SK-N-SH treated with all-trans-retinoic acid at 6 μM for 48 hours (cell line): ENCODE measurements at regions not wholly inside any gene's neighbourhood (a gene's known extent, or its start where the extent isn't known, plus 50 kb on each side); places are given as distances from the start of the nearest gene placed in this dataset.
A peak's percentile ranks its signal among the peaks of the same experiment; 100 is the strongest.

Source experiments
- ATAC-seq: fragments of 200-7000 bp; cut with Tn5 transposase; 3 replicates; pipeline ENCODE4 v1.9.1; 2020; ENCODE audit warnings: mild to moderate bottlenecking, moderate library complexity
- ARNTL ChIP-seq: fragments of 450-650 bp; formaldehyde crosslinking; IDR thresholded peaks from 2 replicates; pipeline ENCODE4 v1.5.0; 2020; ENCODE audit warnings: low read depth, mild to moderate bottlenecking, moderate library complexity, borderline replicate concordance
- BACH2 ChIP-seq: fragments of 250-450 bp; sonication (Bioruptor Pico); IDR thresholded peaks from 2 replicates; pipeline ENCODE4 v1.9.0; 2021; ENCODE audit warnings: mild to moderate bottlenecking, borderline replicate concordance
- CSDC2 ChIP-seq: fragments of 250-450 bp; sonication (Bioruptor Pico); IDR thresholded peaks from 2 replicates; pipeline ENCODE4 v1.5.0; 2020; ENCODE audit warnings: mild to moderate bottlenecking, moderate library complexity
- ESRRG ChIP-seq: fragments of 250-450 bp; sonication (Bioruptor Pico); IDR thresholded peaks from 2 replicates; pipeline ENCODE4 v1.6.1; 2021; ENCODE audit warnings: mild to moderate bottlenecking
- GLIS3 ChIP-seq: fragments of 250-450 bp; sonication (Bioruptor Pico); IDR thresholded peaks from 2 replicates; pipeline ENCODE4 v1.5.0; 2020; ENCODE audit warnings: mild to moderate bottlenecking, moderate library complexity
- ISL1 ChIP-seq: fragments of 250-450 bp; sonication (Bioruptor Pico); IDR thresholded peaks from 2 replicates; pipeline ENCODE4 v2.1.2; 2022; ENCODE audit warnings: mild to moderate bottlenecking, moderate library complexity
- OSR1 ChIP-seq: fragments of 250-450 bp; sonication (Bioruptor Pico); IDR thresholded peaks from 2 replicates; pipeline ENCODE4 v1.8.0; 2022; ENCODE audit warnings: moderate library complexity, mild to moderate bottlenecking, inconsistent platforms
- PPARA ChIP-seq: fragments of 250-450 bp; sonication (Bioruptor Pico); IDR thresholded peaks from 2 replicates; pipeline ENCODE4 v1.5.0; 2020; ENCODE audit warnings: mild to moderate bottlenecking, borderline replicate concordance
- RARB ChIP-seq: fragments of 250-450 bp; sonication (Bioruptor Pico); IDR thresholded peaks from 2 replicates; pipeline ENCODE4 v1.8.0; 2021; ENCODE audit warnings: mild to moderate bottlenecking, moderate library complexity
- SNAI2 ChIP-seq: fragments of 250-450 bp; sonication (Bioruptor Pico); IDR thresholded peaks from 2 replicates; pipeline ENCODE4 v1.5.0; 2020; ENCODE audit warnings: mild to moderate bottlenecking, moderate library complexity
- TCF4 ChIP-seq: fragments of 250-450 bp; sonication (Bioruptor Pico); IDR thresholded peaks from 2 replicates; pipeline ENCODE4 v1.8.0; 2021; ENCODE audit warnings: mild to moderate bottlenecking, moderate library complexity, borderline replicate concordance
- ZC3H10 ChIP-seq: fragments of 250-450 bp; sonication (Bioruptor Pico); IDR thresholded peaks from 2 replicates; pipeline ENCODE4 v1.5.1; 2021; ENCODE audit warnings: mild to moderate bottlenecking, moderate library complexity
- ZFP3 ChIP-seq: fragments of 250-450 bp; sonication (Bioruptor Pico); IDR thresholded peaks from 2 replicates; pipeline ENCODE4 v1.5.0; 2020; ENCODE audit warnings: mild to moderate bottlenecking, moderate library complexity
- ZFP30 ChIP-seq: fragments of 450-650 bp; formaldehyde crosslinking; IDR thresholded peaks from 2 replicates; pipeline ENCODE4 v1.5.0; 2022; ENCODE audit warnings: mild to moderate bottlenecking, moderate library complexity
- ZNF565 ChIP-seq: fragments of 450-650 bp; formaldehyde crosslinking; conservative IDR thresholded peaks from 2 replicates; pipeline ENCODE4 v1.5.0; 2020; ENCODE audit warnings: low read depth, mild to moderate bottlenecking, moderate library complexity
- ZNF8 ChIP-seq: fragments of 450-650 bp; formaldehyde crosslinking; IDR thresholded peaks from 2 replicates; pipeline ENCODE4 v1.5.0; 2020; ENCODE audit warnings: mild to moderate bottlenecking, moderate library complexity
- TF ChIP-seq, protein P1 (sequence below): fragments of 250-450 bp; sonication (Bioruptor Pico); IDR thresholded peaks from 2 replicates; pipeline ENCODE4 v1.5.1; 2021; ENCODE audit warnings: mild to moderate bottlenecking, moderate library complexity
- TF ChIP-seq, protein P2 (sequence below): fragments of 250-450 bp; sonication (Bioruptor Pico); IDR thresholded peaks from 2 replicates; pipeline ENCODE4 v1.5.0; 2020; ENCODE audit warnings: mild to moderate bottlenecking, moderate library complexity
- TF ChIP-seq, protein P3 (sequence below): fragments of 250-450 bp; sonication (Bioruptor Pico); IDR thresholded peaks from 2 replicates; pipeline ENCODE4 v1.5.1; 2020; ENCODE audit warnings: low read depth, mild to moderate bottlenecking, moderate library complexity
- TF ChIP-seq, protein P4 (sequence below): fragments of 250-450 bp; sonication (Bioruptor Pico); IDR thresholded peaks from 2 replicates; pipeline ENCODE4 v1.8.0; 2021; ENCODE audit warnings: low read depth, mild to moderate bottlenecking, moderate library complexity, borderline replicate concordance

DNA sequence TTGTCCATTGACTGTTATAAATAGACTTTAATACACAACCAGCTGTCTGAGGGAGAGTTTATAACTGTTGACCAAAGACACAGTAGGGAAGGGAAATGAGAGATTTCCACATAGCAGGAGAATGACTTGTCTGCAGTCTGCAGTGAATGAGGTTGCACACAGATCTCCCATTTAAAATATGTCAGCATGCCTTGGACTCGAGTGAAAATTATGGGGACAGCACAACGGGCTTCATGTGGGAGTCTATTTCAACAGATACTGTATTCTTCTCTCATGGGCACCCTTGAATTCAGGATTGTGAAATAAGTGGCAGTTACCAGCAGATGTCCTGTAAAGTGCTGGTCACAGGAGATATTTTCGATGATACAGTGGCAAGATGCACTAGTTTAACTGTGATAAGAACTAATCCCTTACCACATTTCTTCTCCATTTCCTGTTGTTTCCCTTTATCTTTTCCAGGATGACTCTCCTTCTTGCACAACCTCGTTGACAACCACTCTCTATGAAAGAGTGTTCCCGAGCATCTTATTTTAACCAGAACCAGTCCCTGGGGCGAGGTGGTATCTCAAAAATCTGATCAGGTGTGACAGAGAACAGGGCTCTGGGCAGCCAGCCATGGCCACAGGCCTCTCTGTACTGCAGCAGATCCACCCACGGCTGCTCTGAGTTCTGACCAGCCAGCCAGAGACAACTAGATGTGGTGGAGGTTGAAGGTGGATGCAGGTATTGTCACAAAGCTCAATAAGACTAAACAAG lies 51.5 kb upstream of the MAP3K1 start:
- no peak for TF ChIP-seq ZC3H10 (CRISPR knock-in tag)
- no peak for TF ChIP-seq RARB (CRISPR knock-in tag)
- TF ChIP-seq ISL1, result peak; percentile 91
- no peak for TF ChIP-seq PPARA
- TF ChIP-seq TCF4 (CRISPR knock-in tag), result peak; percentile 98
- peak; percentile 76; the same call in 1 of the 2 replicates for TF ChIP-seq GLIS3
- TF ChIP-seq SNAI2 (CRISPR knock-in tag), result peak; percentile 56; the same call in 1 of the 2 replicates
- peak; percentile 23; the same call in 1 of the 2 replicates for TF ChIP-seq ZFP3 (CRISPR knock-in tag)
- TF ChIP-seq, protein P1, sequence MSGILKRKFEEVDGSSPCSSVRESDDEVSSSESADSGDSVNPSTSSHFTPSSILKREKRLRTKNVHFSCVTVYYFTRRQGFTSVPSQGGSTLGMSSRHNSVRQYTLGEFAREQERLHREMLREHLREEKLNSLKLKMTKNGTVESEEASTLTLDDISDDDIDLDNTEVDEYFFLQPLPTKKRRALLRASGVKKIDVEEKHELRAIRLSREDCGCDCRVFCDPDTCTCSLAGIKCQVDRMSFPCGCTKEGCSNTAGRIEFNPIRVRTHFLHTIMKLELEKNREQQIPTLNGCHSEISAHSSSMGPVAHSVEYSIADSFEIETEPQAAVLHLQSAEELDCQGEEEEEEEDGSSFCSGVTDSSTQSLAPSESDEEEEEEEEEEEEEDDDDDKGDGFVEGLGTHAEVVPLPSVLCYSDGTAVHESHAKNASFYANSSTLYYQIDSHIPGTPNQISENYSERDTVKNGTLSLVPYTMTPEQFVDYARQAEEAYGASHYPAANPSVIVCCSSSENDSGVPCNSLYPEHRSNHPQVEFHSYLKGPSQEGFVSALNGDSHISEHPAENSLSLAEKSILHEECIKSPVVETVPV, result peak; percentile 94
- TF ChIP-seq, protein P2, sequence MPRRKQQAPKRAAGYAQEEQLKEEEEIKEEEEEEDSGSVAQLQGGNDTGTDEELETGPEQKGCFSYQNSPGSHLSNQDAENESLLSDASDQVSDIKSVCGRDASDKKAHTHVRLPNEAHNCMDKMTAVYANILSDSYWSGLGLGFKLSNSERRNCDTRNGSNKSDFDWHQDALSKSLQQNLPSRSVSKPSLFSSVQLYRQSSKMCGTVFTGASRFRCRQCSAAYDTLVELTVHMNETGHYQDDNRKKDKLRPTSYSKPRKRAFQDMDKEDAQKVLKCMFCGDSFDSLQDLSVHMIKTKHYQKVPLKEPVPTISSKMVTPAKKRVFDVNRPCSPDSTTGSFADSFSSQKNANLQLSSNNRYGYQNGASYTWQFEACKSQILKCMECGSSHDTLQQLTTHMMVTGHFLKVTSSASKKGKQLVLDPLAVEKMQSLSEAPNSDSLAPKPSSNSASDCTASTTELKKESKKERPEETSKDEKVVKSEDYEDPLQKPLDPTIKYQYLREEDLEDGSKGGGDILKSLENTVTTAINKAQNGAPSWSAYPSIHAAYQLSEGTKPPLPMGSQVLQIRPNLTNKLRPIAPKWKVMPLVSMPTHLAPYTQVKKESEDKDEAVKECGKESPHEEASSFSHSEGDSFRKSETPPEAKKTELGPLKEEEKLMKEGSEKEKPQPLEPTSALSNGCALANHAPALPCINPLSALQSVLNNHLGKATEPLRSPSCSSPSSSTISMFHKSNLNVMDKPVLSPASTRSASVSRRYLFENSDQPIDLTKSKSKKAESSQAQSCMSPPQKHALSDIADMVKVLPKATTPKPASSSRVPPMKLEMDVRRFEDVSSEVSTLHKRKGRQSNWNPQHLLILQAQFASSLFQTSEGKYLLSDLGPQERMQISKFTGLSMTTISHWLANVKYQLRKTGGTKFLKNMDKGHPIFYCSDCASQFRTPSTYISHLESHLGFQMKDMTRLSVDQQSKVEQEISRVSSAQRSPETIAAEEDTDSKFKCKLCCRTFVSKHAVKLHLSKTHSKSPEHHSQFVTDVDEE (CRISPR knock-in tag), result peak; percentile 93
- ATAC-seq, result peak; percentile 83

DNA sequence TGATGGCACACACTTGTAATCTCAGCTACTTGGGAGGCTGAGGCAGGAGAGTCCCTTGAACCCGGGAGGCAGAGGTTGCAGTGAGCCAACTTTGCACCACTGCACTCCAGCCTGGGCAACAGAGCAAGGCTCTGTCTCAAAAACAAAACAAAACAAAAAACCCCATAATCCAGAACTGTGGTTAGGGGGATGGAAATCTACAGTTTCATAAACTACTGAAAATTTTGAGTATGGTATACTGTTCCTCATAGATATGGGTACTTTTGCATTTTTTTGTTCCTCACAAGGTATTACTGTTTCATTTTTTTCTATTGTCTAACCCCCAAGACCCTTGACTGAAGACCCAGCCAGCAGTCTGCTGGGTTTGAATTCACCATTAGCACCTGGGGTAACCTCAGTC lies 52.2 kb upstream of the MAP3K1 start:
- TF ChIP-seq, protein P2 (CRISPR knock-in tag), result no peak
- TF ChIP-seq GLIS3, result no peak
- TF ChIP-seq ZFP30 (CRISPR knock-in tag), result no peak
- TF ChIP-seq, protein P3, sequence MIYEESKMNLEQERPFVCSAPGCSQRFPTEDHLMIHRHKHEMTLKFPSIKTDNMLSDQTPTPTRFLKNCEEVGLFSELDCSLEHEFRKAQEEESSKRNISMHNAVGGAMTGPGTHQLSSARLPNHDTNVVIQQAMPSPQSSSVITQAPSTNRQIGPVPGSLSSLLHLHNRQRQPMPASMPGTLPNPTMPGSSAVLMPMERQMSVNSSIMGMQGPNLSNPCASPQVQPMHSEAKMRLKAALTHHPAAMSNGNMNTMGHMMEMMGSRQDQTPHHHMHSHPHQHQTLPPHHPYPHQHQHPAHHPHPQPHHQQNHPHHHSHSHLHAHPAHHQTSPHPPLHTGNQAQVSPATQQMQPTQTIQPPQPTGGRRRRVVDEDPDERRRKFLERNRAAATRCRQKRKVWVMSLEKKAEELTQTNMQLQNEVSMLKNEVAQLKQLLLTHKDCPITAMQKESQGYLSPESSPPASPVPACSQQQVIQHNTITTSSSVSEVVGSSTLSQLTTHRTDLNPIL (CRISPR knock-in tag), result no peak
- no peak for TF ChIP-seq ZNF8 (CRISPR knock-in tag)
- no peak for TF ChIP-seq ZFP3 (CRISPR knock-in tag)
- no peak for TF ChIP-seq ESRRG (CRISPR knock-in tag)
- TF ChIP-seq OSR1 (CRISPR knock-in tag), result no peak
- TF ChIP-seq ARNTL (CRISPR knock-in tag), result no peak
- TF ChIP-seq BACH2 (CRISPR knock-in tag), result no peak
- ATAC-seq, result no peak

DNA sequence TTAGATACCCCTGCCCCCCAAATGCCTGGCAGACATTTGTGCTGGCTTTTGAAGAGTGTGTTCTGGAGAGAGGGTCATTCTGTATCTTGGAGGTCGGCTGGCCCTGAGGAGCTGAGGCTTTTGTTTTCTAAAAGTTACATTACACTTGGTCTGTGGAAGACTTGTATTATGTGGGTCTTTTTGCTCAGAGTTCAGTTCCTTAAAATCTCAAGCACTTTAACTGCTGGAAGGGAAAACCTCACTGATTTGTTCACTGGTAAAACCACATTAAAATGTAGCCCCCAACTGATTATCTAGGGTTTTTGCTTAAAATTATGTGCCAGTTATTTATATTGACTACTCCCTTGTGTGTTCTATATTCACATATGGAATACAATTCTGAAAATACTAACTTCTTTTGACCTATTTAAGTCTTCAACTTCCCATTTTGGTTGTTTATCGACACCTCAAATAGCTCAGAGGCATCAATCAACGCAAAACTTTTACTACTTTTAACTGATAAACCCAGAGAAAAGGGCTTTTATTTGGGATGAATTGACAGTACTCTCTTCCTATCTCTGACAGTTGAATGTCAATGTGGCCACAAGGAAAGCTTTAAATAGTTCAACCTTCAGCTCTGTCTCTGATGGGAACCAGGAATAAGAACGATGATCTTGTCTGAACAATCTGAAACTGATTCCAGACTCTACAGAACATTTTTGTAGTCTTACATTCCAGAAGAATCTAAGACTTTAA lies 54.0 kb upstream of the MAP3K1 start:
- TF ChIP-seq CSDC2 (CRISPR knock-in tag) (no peak), ISL1 (no peak), ZC3H10 (CRISPR knock-in tag) (no peak), PPARA (no peak), ZFP3 (CRISPR knock-in tag) (no peak)
- TF ChIP-seq, all 23 proteins: peak for 0
- no peak for ATAC-seq

DNA sequence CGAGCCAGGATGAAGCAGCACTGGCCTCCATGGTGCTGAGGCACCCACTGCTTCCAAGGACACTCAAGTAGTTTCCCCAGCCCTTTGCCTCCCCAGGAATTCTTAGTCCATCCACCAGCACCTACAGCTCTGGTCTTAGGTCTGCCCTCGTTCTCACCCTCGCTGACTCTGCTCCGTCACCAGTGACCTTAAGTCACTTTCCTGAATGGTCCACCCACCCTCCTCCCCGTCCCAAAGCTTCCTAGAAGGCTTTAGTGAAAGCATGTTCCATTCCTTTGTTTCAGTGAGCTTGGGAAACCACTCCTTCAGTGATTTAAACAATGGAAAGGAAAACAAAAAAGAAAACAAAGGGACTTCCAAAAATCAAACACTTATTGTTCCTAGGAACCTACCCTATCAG lies 54.6 kb upstream of the MAP3K1 start:
- no peak for ATAC-seq
- TF ChIP-seq, protein P3 (CRISPR knock-in tag), result no peak
- no peak for TF ChIP-seq ZNF565 (CRISPR knock-in tag)
- no peak for TF ChIP-seq ZC3H10 (CRISPR knock-in tag)
- TF ChIP-seq, protein P4, sequence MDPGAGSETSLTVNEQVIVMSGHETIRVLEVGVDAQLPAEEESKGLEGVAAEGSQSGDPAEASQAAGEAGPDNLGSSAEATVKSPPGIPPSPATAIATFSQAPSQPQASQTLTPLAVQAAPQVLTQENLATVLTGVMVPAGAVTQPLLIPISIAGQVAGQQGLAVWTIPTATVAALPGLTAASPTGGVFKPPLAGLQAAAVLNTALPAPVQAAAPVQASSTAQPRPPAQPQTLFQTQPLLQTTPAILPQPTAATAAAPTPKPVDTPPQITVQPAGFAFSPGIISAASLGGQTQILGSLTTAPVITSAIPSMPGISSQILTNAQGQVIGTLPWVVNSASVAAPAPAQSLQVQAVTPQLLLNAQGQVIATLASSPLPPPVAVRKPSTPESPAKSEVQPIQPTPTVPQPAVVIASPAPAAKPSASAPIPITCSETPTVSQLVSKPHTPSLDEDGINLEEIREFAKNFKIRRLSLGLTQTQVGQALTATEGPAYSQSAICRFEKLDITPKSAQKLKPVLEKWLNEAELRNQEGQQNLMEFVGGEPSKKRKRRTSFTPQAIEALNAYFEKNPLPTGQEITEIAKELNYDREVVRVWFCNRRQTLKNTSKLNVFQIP (CRISPR knock-in tag), result no peak
- TF ChIP-seq BACH2 (CRISPR knock-in tag), result no peak
- no peak for TF ChIP-seq PPARA
- TF ChIP-seq, protein P1, result no peak
